GM12873 (cell line): ENCODE measurements at regions not wholly inside any gene's neighbourhood (a gene's known extent, or its start where the extent isn't known, plus 50 kb on each side); places are given as distances from the start of the nearest gene placed in this dataset.

ENCODE experiments used
- CTCF ChIP-seq: IDR thresholded peaks from 2 replicates; pipeline ENCODE4 v1.5.1; 2012; ENCODE audit warnings: low read depth, mild to moderate bottlenecking, moderate library complexity, low read length, control low read depth; ENCODE audit not compliant: insufficient read depth; ENCODE audit errors: missing control alignments

GRCh38 chr17:72393553-72393952, 272.7 kb downstream of the SOX9 start:
- TF ChIP-seq CTCF, result no peak

GRCh38 chr17:72394531-72394930, 273.7 kb downstream of the SOX9 start:
- no peak for TF ChIP-seq CTCF

- no peak for TF ChIP-seq CTCF
These were observed 275.3 kb downstream of the SOX9 start for GRCh38 chr17:72396121-72396520.

GRCh38 chr17:72397223-72397667, 276.4 kb downstream of the SOX9 start:
- no peak for TF ChIP-seq CTCF

GRCh38 chr17:72397687-72398086, 276.9 kb downstream of the SOX9 start:
- no peak for TF ChIP-seq CTCF

- TF ChIP-seq CTCF, result no peak
These were observed 278.3 kb downstream of the SOX9 start for GRCh38 chr17:72399023-72399607.

- TF ChIP-seq CTCF, result no peak
These were observed 279.0 kb downstream of the SOX9 start for GRCh38 chr17:72399608-72400487.
